ENCODE measurements at regions not wholly inside any gene's neighbourhood (a gene's known extent, or its start where the extent isn't known, plus 50 kb on each side); places are given as distances from the start of the nearest gene placed in this dataset.

GRCh38 chr5:36355516-36355915 is 53.8 kb upstream of the RANBP3L start:
- no peaks in the 10 kb centered on the region for H3K9me3 Mint-ChIP-seq
- H3K27ac Mint-ChIP-seq, result no peak overlapping the region
- peaks cover 6% of the 10 kb centered on the region for H3K4me1 Mint-ChIP-seq (ENCODE audit: low read depth)
- H3K36me3 Mint-ChIP-seq (ENCODE audit: low read depth), result no peaks in the 10 kb centered on the region
- H3K27me3 Mint-ChIP-seq, result no peaks in the 10 kb centered on the region
- H3K4me3 Mint-ChIP-seq, result no peak overlapping the region

GRCh38 chr5:36356915-36357314 is 55.2 kb upstream of the RANBP3L start:
- no peaks in the 10 kb centered on the region for H3K27me3 Mint-ChIP-seq
- H3K27ac Mint-ChIP-seq, result no peak overlapping the region
- H3K4me1 Mint-ChIP-seq (ENCODE audit: low read depth), result peaks cover 9% of the 10 kb centered on the region
- no peak overlapping the region for H3K4me3 Mint-ChIP-seq
- H3K9me3 Mint-ChIP-seq, result no peaks in the 10 kb centered on the region
- H3K36me3 Mint-ChIP-seq (ENCODE audit: low read depth), result no peaks in the 10 kb centered on the region

- Mint-ChIP-seq H3K4me1 (ENCODE audit: low read depth) (peaks cover 9% of the 10 kb centered on the region), H3K9me3 (no peaks in the 10 kb centered on the region), H3K36me3 (ENCODE audit: low read depth) (no peaks in the 10 kb centered on the region), H3K27ac (no peak overlapping the region), H3K27me3 (no peaks in the 10 kb centered on the region), H3K4me3 (no peak overlapping the region)
These were observed 55.8 kb upstream of the RANBP3L start for GRCh38 chr5:36357391-36357975.

- no peak overlapping the region for H3K4me3 Mint-ChIP-seq
- H3K9me3 Mint-ChIP-seq, result no peaks in the 10 kb centered on the region
- H3K27me3 Mint-ChIP-seq, result no peaks in the 10 kb centered on the region
- no peak overlapping the region for H3K27ac Mint-ChIP-seq
- no peaks in the 10 kb centered on the region for H3K36me3 Mint-ChIP-seq (ENCODE audit: low read depth)
- H3K4me1 Mint-ChIP-seq (ENCODE audit: low read depth), result peaks cover 9% of the 10 kb centered on the region
These were observed 57.6 kb upstream of the RANBP3L start for GRCh38 chr5:36359267-36359666.

GRCh38 chr5:36360307-36360706 is 58.6 kb upstream of the RANBP3L start:
- H3K27me3 Mint-ChIP-seq, result no peaks in the 10 kb centered on the region
- H3K36me3 Mint-ChIP-seq (ENCODE audit: low read depth), result no peaks in the 10 kb centered on the region
- H3K4me3 Mint-ChIP-seq, result no peak overlapping the region
- no peaks in the 10 kb centered on the region for H3K9me3 Mint-ChIP-seq
- no peak overlapping the region for H3K27ac Mint-ChIP-seq
- H3K4me1 Mint-ChIP-seq (ENCODE audit: low read depth), result peaks cover 9% of the 10 kb centered on the region

- no peak overlapping the region for H3K4me3 Mint-ChIP-seq
- H3K9me3 Mint-ChIP-seq, result no peaks in the 10 kb centered on the region
- H3K27ac Mint-ChIP-seq, result no peak overlapping the region
- H3K36me3 Mint-ChIP-seq (ENCODE audit: low read depth), result no peaks in the 10 kb centered on the region
- peaks cover 9% of the 10 kb centered on the region for H3K4me1 Mint-ChIP-seq (ENCODE audit: low read depth)
- H3K27me3 Mint-ChIP-seq, result no peaks in the 10 kb centered on the region
These were observed 61.4 kb upstream of the RANBP3L start for GRCh38 chr5:36363101-36363500.

DNA sequence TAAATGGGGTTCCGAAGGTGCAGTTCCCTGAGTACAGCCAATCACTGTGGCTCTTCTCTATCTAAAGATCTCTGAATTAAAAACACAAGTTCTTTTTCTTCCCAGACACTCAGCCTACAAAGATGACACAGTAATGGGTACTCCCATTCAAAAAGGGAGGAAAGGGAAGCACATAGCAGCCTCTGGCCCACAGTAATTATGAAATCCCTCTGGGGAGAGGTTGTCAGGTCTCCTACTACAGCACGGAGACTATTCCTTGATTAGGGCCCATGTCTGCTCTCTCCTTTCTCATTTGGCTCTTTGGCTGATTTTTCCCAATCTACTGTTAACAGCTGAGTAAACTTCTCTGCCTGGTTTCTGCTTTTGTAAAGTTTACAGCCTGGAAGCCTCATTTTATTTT is 62.0 kb upstream of the RANBP3L start:
- no peak overlapping the region for H3K4me3 Mint-ChIP-seq

GRCh38 chr5:36364473-36364872 is 62.8 kb upstream of the RANBP3L start:
- Mint-ChIP-seq H3K4me1 (ENCODE audit: low read depth) (peaks cover 9% of the 10 kb centered on the region), H3K27me3 (no peaks in the 10 kb centered on the region), H3K36me3 (ENCODE audit: low read depth) (no peaks in the 10 kb centered on the region), H3K4me3 (no peak overlapping the region), H3K27ac (no peak overlapping the region), H3K9me3 (no peaks in the 10 kb centered on the region)

More for the DNA sequence above, 62.0 kb upstream of the RANBP3L start:
- no peak overlapping the region for H3K27ac Mint-ChIP-seq
- H3K27me3 Mint-ChIP-seq, result no peaks in the 10 kb centered on the region
- no peaks in the 10 kb centered on the region for H3K36me3 Mint-ChIP-seq (ENCODE audit: low read depth)
- H3K4me1 Mint-ChIP-seq (ENCODE audit: low read depth), result peaks cover 9% of the 10 kb centered on the region
- H3K9me3 Mint-ChIP-seq, result no peaks in the 10 kb centered on the region

GRCh38 chr5:36365896-36366295 is 64.2 kb upstream of the RANBP3L start:
- peaks cover 3% of the 10 kb centered on the region for H3K27me3 Mint-ChIP-seq
- H3K9me3 Mint-ChIP-seq, result peaks cover 4% of the 10 kb centered on the region
- no peak overlapping the region for H3K27ac Mint-ChIP-seq
- H3K4me3 Mint-ChIP-seq, result no peak overlapping the region
- H3K36me3 Mint-ChIP-seq (ENCODE audit: low read depth), result no peaks in the 10 kb centered on the region
- H3K4me1 Mint-ChIP-seq (ENCODE audit: low read depth), result no peaks in the 10 kb centered on the region

DNA sequence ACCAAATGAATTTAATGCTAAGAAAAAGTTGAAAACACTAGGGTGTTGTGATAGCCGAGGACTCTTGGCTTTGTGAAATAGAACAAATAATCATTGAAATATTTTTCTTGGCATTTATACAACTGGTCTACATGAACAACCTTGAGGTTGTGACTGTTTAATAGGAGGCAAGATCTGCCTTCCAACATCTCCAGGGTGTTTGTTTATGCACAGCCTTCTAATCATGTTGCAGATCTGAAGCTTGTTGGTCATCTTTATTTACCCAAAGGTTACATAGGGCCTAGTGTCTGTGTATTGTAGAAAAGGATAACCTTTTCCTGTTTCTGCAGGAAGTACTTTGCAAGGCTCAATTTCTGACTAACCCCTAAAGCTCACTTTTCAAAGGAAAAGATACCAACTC is 65.2 kb upstream of the RANBP3L start:
- peaks cover 4% of the 10 kb centered on the region for H3K9me3 Mint-ChIP-seq
- H3K4me1 Mint-ChIP-seq (ENCODE audit: low read depth), result no peaks in the 10 kb centered on the region
- H3K36me3 Mint-ChIP-seq (ENCODE audit: low read depth), result no peaks in the 10 kb centered on the region
- H3K27me3 Mint-ChIP-seq, result peaks cover 3% of the 10 kb centered on the region
- no peak overlapping the region for H3K27ac Mint-ChIP-seq
- no peak overlapping the region for H3K4me3 Mint-ChIP-seq

DNA sequence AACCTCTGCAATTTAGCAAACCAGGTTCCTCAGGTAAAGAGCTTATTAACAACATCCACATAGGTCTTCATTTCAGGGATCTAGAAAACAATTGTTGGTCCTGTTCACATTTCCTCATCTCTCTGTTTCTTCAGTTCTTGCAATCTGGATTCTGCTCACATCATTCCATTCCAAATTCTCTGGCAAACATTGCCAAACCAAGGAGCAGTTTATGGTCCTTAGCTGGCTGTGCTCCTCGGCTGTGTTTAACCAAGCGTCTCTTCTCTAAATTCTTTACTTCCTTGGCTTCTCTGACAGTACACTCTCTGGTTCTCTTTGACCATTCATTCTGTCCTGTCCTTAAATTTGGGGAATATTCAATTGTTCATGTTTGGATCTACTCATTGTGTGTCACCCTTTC is 65.8 kb upstream of the RANBP3L start:
- peaks cover 4% of the 10 kb centered on the region for H3K9me3 Mint-ChIP-seq
- H3K4me3 Mint-ChIP-seq, result no peak overlapping the region
- H3K27me3 Mint-ChIP-seq, result peaks cover 3% of the 10 kb centered on the region
- no peaks in the 10 kb centered on the region for H3K4me1 Mint-ChIP-seq (ENCODE audit: low read depth)
- H3K36me3 Mint-ChIP-seq (ENCODE audit: low read depth), result no peaks in the 10 kb centered on the region
- H3K27ac Mint-ChIP-seq, result no peak overlapping the region

- Mint-ChIP-seq H3K36me3 (ENCODE audit: low read depth) (no peaks in the 10 kb centered on the region), H3K4me3 (no peak overlapping the region), H3K9me3 (peaks cover 4% of the 10 kb centered on the region), H3K27ac (no peak overlapping the region), H3K27me3 (peaks cover 3% of the 10 kb centered on the region), H3K4me1 (ENCODE audit: low read depth) (no peaks in the 10 kb centered on the region)
These were observed 67.6 kb upstream of the RANBP3L start for GRCh38 chr5:36369219-36369690.

DNA sequence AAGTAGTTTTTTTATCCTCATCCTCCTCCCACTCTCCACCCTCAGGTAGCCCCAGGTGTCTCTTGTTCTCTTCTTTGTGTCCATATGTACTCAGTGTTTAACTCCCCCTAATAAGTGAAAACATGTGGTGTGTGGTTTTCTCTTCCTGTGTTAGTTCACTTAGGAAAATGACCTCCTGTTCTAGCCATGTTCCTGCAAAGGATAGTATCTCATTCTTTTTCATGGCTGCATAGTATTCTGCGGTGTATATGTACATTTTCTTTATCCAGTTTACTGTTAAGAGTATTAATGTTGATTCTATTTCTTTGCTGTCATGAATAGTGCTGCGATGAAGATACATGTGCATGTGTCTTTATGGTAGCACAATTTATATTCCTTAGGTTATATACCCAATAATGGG is 68.4 kb upstream of the RANBP3L start:
- Mint-ChIP-seq H3K4me3 (no peak overlapping the region), H3K27me3 (peaks cover 3% of the 10 kb centered on the region), H3K4me1 (ENCODE audit: low read depth) (no peaks in the 10 kb centered on the region), H3K27ac (no peak overlapping the region), H3K36me3 (ENCODE audit: low read depth) (no peaks in the 10 kb centered on the region), H3K9me3 (peaks cover 4% of the 10 kb centered on the region)

- peaks cover 4% of the 10 kb centered on the region for H3K9me3 Mint-ChIP-seq
- no peak overlapping the region for H3K4me3 Mint-ChIP-seq
- no peaks in the 10 kb centered on the region for H3K36me3 Mint-ChIP-seq (ENCODE audit: low read depth)
- no peaks in the 10 kb centered on the region for H3K4me1 Mint-ChIP-seq (ENCODE audit: low read depth)
- peaks cover 3% of the 10 kb centered on the region for H3K27me3 Mint-ChIP-seq
- H3K27ac Mint-ChIP-seq, result no peak overlapping the region
These were observed 69.7 kb upstream of the RANBP3L start for GRCh38 chr5:36371366-36371765.

- H3K36me3 Mint-ChIP-seq (ENCODE audit: low read depth), result no peaks in the 10 kb centered on the region
- H3K9me3 Mint-ChIP-seq, result peaks cover 4% of the 10 kb centered on the region
- peaks cover 3% of the 10 kb centered on the region for H3K27me3 Mint-ChIP-seq
- H3K4me3 Mint-ChIP-seq, result no peak overlapping the region
- H3K27ac Mint-ChIP-seq, result no peak overlapping the region
- no peaks in the 10 kb centered on the region for H3K4me1 Mint-ChIP-seq (ENCODE audit: low read depth)
These were observed 71.9 kb upstream of the RANBP3L start for GRCh38 chr5:36373527-36374086.

- Mint-ChIP-seq H3K27me3 (peaks cover 3% of the 10 kb centered on the region), H3K36me3 (ENCODE audit: low read depth) (no peaks in the 10 kb centered on the region), H3K27ac (no peak overlapping the region), H3K4me3 (no peak overlapping the region), H3K4me1 (ENCODE audit: low read depth) (no peaks in the 10 kb centered on the region), H3K9me3 (peaks cover 4% of the 10 kb centered on the region)
These were observed 72.7 kb upstream of the RANBP3L start for GRCh38 chr5:36374266-36374862.
